NCI-H1436 treated with DMSO at 0.1 percent for 48 hours (cell line): ENCODE measurements at regions not wholly inside any gene's neighbourhood (a gene's known extent, or its start where the extent isn't known, plus 50 kb on each side); places are given as distances from the start of the nearest gene placed in this dataset.

Experiments
- DNase-seq: peaks from one replicate; lab custom pipeline; 2025; lab: John Stamatoyannopoulos, UW

DNA sequence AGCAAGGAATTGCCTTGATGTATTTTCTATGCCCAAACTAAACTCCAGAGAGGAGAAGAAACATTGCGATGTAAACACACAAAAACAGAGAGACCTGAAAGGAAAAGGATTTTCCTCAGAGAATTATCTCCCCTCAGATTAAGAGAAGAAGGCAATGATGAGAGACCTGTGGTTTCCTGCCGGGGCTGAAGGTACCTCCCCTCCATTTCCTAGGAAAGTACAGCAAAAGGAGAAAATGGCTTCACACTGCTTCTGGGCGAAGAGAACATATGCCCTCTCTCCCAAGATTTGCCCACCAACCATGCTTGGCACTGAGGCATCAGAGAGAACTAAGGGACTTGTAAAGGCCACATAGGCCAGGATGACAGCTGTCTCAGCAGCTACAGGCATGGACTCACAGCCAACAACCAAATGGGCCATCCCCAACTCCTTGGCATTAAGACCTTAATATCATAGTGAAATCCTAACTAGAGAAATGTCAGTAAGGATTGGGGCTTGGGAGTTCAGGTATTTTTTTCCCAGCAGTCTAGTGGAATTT, 523.0 kb downstream of the PTPRC start:
- no peak for DNase-seq

DNA sequence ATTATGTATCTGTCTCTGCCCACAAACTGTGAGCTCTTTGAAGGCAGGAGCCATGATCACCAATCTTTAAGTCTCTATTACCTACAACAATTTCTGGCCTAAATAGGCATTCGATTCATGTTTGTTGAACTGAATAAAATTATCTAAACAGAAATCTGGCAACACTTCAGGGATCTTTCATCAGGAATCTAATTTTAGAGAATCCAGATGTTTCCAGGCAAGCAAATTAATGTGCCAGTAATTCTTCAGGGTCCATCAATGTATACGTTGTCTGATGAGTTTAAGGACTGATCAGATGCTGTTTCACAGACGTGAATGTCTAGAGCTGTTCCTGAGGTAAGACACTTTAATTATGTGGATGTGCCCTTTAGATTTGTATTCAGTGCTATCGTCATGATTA, 524.4 kb downstream of the PTPRC start:
- DNase-seq: no peak

DNA sequence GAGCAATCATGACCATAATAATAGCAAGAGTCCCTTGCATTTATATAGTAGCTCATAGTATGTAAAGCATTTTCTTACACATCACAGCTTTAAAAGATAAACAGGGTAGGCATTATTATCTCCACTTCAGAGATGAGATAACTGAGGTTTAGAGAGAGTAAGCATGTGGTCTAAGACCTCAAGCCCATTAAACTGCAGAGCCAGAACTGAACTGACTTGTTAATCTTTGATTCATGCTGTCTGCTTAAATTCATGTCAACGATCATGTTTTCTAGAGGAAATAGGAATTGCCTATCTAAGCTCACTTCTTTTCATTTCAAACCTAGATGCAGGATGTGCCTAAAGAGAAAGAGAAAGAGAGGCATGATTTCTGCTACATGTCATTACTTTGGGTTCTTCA, 524.8 kb downstream of the PTPRC start:
- no peak for DNase-seq

DNA sequence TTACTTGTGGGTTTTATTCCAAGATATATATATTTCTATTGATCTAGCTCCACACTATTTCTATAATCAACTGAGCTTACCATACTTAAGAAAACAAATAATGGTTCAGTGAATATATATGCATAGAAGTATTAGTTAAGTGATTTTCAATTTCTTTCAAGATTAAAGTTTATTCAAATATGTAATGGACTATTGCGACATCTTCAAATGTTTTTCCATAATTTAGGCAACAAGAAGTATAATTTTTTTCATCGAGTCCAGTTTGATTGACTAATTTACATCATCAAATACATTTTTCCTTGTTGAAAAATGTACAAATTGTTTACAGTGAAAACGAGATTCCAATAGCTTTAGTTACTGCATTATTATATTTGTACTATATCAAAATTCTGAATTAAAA, 528.6 kb downstream of the PTPRC start:
- DNase-seq: no peak

DNA sequence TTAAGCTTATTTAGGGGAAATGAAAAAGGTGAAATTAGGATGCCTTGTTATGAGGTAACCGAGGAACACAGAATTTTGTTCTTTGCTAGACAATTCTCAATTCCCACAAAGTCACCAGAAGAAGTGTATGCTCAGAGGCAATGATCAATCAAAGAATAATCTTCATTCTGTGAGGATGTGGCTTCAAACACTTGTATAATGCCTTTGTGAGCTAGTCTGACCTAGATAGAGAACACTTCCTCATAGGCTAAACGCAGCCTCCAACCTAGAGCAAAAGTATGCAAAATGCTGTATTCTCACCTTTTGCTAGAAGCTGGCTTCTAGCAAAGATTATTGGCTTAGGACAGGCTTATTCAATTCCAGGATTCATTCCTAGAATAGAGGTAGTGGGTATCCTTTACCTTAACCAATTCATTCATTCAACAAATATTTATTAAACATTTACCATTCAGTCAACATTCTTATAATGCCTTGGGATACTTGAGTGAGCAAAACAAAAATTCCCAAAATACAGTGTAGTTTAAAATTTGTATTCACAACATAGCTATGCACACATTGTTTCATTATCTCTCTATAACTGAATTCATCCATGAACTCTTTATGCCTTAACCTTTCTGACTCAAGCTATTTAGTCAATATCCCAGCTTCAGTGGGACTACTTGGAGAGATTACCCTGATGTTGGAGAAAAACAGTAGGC, 530.2 kb downstream of the PTPRC start:
- DNase-seq: no peak

DNA sequence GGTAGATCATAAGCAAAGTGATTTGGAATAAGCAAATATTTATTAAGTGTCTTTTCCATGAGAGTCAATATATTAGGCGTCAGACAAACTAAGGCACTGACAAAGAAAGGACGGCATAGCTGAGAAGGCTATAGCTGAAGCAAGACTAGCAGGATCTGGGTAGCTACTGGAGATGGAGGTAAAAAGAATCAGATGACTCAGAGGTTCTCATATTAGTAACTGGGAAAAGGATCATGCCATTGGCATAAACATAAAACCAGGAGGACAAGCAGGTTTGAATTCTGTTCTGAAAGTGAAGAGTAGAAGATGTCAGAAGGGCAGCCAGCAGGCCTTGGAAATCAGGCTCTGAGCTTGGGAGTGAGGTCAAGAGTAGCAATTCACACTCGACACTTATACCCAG, 531.9 kb downstream of the PTPRC start:
- DNase-seq: no peak

DNA sequence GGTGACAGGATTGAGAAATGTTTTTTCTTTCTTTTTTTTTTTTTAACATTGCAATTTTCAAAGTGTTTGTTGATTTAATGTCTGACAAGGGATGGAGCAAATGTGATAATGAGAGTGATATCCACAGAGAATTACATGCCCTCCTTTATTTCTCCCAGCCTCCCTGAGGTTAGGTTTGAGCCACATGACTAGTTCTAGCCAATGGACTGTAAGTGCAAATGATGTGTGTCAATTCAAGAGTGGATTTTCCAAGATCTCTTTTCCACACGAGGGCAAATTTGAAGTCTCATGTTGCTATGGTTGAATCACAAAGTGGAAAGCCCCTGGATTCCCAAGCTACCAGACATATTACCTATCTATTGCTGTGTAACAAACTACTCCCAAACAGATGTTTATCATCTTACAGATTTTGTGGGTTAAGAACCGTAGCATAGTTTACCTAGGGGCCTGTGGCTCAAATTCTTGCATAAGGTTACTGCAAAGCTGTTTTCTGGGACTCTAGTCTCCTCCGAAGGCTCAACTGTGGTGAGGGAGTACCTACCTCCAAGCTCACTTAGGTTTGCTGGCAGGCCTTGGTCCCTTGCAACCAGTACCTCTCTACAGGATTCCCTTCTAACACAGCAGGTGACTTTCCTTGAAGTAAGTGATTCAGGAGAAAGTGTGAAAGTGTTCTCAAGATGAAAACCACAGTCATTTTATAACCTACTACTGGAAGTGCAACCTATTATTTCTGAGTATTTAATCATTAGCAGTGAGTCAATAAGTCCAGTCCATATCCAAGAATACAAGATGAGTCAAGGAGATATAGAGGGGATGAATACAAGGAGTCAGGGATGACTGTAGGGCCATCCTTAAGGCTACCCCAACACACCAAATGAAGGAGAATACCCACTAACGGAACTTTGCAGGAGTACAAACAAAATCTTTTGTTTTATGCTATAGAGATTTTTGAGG, 533.6 kb downstream of the PTPRC start:
- DNase-seq: no peak

DNA sequence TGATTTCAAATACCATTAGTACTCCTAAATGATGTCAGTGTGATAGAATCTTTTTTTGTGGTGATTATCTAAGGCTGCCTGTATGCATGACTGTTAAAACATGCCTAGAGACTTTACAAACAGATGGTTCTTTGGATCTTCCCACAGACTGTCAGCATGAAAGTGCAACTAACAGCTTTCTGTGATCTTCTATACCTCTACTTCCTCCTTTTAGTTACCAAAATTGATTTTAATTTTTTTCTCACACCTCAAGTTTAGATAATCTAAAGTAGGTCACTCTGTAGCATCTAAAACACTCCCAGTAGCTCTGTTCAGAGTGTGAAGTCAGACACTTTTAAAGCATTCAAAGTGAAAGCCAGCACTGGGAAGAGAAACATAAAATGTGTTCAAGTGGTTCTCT, 534.5 kb downstream of the PTPRC start:
- DNase-seq: no peak

DNA sequence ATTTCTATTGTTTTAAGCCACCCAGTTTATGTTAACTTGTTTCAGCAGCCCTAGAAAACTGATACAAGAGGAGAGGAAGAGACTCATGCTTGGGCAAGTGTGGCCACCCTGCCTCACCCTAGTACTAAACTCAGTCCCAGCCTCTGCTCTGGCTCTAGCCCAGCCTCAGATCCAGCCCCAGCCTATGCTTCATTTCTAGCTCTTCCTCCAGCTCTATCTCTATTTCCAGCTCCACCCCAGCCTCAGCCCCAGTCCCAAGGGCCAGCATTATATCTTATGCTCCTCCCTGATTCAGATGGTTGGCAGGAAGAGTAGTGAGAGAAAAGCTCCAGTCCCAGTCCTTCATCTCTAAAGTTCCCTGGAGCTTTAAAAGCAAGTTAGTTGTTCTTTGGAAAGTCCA, 535.5 kb downstream of the PTPRC start:
- no peak for DNase-seq

DNA sequence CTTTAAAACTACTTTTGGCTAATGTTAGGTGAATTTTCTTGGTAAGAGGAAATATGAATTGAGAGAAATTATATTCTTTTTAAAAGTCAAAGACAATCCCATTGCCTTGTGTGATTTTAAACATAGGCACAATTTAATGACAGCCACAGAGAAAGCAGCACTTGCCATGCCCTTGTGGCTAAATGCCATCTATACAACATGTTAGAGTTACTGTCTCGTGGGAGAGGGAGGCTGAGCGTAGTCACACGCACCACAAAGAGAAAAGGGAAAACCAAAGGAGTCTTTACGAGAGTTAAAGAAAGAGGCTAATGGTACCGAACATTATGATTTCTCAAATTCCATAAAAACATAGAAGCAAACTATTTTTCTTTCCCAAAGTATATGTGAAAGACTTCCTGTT, 537.9 kb downstream of the PTPRC start:
- DNase-seq: no peak

DNA sequence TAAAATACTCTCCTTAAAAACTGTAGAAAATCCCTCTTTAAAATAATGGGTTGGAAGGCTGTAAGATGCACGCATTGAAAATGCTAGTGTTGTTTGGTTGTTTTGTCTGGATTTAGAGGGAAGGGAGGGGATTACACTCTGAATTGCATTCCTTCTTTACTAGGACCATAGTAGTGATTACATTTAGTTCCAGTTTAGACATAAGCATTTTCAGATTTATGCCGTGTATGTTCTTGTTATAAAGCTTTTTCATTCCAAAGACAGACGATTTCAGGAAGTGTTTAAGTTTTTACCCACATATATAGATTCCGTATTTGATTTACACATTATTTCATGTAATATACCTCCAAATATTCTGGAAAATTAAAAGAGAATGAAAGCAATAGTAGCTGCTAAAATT, 538.4 kb downstream of the PTPRC start:
- DNase-seq: no peak

DNA sequence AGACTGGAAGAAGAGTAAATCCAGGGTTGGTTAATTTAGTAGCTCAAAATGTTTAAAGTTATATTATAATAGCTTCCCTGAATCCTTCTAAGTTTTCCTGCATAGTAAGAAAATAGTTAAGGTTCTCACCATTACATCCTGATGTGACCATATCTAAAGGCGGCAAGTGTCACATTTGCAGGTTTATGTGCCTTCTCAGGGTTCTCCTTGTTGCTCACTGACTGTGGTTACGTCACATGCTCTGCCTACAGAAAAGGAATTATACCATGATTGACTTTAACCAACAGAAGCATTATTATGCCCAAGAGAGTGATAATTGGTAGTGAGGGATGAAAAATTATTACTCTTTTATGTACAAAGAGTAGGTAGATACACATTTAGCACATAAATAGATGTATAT, 539.8 kb downstream of the PTPRC start:
- no peak for DNase-seq

DNA sequence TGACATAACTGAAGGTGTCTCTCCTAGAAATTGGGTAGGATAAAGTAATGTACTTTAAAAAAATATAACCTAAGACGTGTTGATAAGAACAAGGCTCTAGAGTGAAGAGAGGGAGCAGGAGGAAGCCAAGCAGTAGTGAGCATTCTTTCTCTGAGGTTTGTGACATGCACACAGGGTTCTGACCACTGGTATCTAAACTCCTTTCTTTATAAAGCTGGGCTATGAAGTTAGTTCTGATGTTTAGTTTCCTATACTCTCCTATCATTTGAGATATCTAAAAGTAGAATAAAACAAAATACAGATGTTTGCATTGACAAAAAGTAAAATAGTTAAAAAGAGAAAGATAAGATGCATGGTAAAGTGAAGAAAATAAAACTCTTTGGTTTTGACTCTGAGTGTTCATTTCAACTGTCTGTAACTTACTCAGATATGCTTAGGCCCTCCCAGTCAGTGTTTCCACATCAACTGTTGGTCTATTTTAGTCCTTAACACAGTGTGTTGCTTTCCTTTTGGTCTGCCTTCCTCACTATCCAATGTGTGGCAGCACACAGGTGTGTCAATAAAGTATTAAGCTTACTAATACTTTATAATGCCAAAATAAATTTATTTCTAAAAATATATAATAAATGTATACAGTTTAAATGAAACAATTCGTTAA, 543.5 kb downstream of the PTPRC start:
- DNase-seq: no peak

DNA sequence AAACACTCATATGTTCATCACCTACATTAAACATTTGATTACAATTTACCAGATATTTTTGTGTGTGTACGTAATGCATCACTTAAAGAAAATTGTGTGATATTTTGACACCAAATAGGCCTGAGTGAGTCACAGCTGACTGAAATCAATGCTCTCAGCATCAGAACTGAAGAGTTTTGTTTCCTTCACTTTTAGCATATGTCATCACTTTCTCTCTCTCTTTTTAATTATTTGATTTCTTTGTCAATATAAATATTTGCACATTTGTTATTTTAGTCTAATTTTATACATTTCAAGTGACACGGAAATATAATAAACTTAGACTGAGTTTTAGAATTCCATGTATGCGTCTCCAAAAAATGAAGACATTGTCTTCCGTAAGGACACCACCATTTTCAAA, 545.3 kb downstream of the PTPRC start:
- no peak for DNase-seq

DNA sequence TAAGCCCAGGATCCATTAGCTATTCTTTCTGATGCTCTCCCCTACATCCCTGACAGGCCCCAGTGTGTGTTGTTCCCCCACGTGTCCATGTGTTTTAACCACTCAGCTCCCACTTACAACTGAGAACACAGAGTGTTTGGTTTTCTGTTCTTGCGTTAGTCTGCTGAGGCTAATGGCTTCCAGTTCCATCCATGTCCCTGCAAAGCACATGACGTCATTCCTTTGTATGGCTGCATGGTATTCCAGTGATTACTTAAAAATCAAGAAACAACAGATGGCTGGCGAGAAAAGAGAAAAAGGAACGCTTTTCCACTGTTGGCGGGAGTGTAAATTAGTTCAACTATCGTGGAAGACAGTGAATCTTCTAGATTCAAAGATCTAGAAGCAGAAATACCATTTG, 556.0 kb downstream of the PTPRC start:
- DNase-seq: no peak

DNA sequence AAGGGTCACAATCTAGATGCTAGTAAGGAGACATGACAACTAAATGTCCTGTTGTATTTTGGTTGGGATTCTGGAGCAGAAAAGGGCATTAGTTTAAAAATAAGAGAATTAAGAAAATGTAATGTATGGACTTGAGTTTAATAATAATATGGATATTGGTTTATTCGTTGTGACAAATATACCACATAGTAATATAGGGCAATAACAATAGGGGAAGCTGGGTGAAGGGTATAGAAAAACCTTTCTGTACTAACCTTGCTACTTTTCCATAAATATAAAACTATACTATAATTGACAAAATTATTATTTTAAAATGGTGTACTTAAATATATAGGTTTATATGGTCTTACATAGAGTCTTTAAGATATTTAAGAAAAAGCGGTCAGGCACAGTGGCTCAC, 558.9 kb downstream of the PTPRC start:
- no peak for DNase-seq

DNA sequence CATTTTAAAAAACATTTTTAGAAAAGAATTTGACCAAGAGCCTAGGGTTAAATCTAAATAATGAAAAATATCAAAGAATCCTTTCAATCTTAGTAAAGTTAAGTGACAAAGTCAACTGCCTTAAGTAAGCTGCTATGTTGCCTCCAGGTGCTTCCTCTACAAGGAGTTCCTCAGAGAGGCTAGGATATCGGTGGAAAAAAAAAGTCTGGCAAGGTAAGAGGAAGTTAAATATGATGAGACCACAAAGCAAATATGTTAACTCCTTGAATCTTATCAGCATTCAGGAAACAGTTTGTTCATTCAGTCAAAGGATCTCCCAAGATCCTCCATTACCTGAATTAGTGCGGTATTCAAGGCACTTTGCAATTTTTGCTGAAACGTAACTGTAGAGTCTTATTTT, 563.5 kb downstream of the PTPRC start:
- no peak for DNase-seq

DNA sequence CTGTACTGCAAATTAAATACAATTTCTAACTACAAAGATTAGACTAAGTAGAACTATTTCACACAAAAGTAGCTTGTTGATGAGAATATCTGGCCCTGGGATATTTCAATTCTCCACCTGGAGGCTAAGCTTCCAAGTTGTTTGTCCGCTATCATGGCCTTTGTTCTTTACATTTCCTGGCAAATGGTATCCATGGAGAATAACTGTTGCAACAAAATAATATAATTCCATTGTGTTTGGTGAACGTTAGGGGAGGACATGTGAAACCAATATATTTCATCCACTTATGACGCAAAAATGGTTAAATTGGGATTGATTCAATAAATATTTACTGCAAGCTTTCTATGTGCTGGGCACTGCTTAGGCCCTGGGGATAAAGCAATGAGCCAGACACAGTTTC, 565.4 kb downstream of the PTPRC start:
- no peak for DNase-seq

DNA sequence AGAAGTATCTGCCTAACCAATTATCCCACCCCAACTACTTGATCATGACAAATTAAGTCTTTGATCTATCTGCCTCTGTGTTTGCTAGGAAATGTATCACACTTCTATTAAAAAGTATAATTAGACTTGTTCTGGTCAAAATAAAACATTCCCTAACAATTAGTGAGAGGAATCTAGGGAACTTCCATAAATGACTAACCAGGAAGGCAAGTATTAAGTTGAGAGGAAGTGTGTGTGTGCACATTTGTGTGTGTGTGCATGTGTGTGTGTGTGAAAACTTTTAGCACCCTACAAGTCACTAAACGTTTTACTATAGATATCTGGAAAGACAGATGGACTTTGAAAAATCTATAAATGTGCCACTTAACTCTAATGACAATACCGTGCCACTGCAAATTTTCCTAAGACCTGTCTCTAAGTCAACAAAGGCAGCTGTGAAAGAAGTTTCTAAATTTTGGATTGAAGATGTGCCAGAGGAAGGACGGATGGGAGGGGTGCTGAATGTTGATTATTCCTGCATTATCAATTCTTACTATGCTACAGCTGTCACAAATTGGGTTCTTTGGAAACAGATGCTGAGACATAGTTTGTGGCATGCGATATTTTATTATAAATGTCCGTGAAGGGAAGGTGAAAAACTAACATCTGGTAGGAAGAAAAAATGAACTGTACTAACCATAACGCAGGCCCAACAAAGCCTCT, 567.1 kb downstream of the PTPRC start:
- DNase-seq: no peak

DNA sequence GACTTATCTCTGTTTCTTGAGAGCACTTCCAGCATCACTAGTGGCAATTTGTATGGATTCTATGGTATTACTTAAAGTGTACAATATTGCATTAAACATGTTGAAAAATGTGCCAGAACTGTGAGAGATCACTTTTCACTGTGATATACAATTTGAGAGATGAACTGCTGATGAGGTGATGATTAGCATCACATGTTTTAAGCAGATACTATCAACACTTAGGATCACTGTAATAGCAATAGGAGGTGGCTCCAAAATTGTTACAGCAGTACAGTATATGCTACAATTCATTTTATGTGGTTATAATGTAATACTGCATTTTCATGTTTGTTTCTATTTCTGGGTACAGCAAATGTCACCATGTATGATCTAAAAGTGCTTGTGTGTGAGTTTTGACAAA, 570.0 kb downstream of the PTPRC start:
- no peak for DNase-seq

DNA sequence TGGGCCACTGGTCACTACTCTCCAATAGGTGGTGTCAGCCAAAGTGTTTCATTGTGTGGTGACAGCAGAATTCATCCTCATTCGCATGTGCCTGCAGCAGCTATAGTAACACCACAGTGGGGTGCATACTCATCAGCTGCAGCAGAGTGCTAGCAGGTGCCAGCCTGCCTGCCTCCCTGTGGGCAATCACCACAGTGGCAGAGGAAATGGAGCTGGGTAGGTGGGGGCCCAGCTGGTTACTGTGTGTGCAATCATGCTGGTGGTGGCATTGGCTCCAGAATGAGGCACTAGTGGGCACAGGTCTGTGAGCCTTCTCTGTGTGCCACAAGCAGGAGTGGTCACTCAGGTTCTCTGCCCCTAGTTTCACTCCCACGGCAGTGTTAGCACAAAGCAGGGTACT, 579.2 kb downstream of the PTPRC start:
- no peak for DNase-seq

DNA sequence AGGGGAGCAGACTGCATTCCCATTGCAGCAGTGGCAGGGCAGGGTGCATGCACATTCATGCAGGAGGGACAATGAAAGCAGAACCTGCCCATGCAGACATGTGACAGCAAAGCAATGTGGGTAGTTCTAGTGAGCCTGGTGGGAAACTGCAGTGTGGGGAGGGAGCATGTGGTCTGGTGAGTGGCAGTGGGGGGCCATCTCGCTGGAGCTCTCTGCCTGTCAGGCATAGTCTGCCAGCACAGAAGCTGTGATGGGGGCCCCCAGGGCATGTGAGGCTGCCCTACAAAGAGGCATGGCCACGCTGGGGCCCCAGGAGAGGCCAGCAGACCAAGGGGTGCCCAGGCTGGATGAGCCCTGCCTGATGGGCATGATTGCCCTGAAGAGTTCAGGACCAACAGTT, 579.7 kb downstream of the PTPRC start:
- DNase-seq: no peak
